K562 (cell line): ENCODE measurements at regions not wholly inside any gene's neighbourhood (a gene's known extent, or its start where the extent isn't known, plus 50 kb on each side); places are given as distances from the start of the nearest gene placed in this dataset.

Experiments
- ATF7 ChIP-seq: fragments of 450-650 bp; IDR thresholded peaks from 2 replicates; pipeline ENCODE4 v1.7.1; 2014; ENCODE audit warnings: mild to moderate bottlenecking, moderate library complexity
- GTF2E2 ChIP-seq: fragments of 200-800 bp; sonication (Bioruptor generic); IDR thresholded peaks from 2 replicates; pipeline ENCODE4 v1.6.1; 2016; ENCODE audit warnings: missing genetic modification characterization, missing compliant biosample characterization
- HNRNPK ChIP-seq: fragments of 200-400 bp; formaldehyde crosslinking; IDR thresholded peaks from one replicate; pipeline ENCODE4 v1.6.1; 2018; ENCODE audit warnings: mild to moderate bottlenecking, low read depth, low read length; ENCODE audit not compliant: poor library complexity, severe bottlenecking
- JUN ChIP-seq, 2 experiments: sonication (generic) in 1 of 2; formaldehyde crosslinking in 1 of 2; IDR thresholded peaks; 2 replicates each; pipeline versions ENCODE4 v1.6.1 to v1.8.0; 2012 to 2022; ENCODE audit warnings: borderline replicate concordance in 2 of 2, mild to moderate bottlenecking in 2 of 2, improper control_type of control experiment in 1 of 2, low read depth in 1 of 2, low read length in 1 of 2, missing genetic modification reagents in 1 of 2
- KLF1 ChIP-seq: fragments of 450-650 bp; IDR thresholded peaks from 2 replicates; pipeline ENCODE4 v1.6.1; 2016; ENCODE audit warnings: missing genetic modification characterization, missing compliant biosample characterization
- MAFK ChIP-seq: IDR thresholded peaks from 2 replicates; pipeline ENCODE4 v1.6.1; 2011; ENCODE audit warnings: low read length, improper control_type of control experiment
- NFYB ChIP-seq: IDR thresholded peaks from 2 replicates; pipeline ENCODE4 v1.6.1; 2011; ENCODE audit warnings: mild to moderate bottlenecking, moderate library complexity; ENCODE audit not compliant: insufficient read length; ENCODE audit errors: extremely low read depth
- POLR2B ChIP-seq: fragments of 450-650 bp; IDR thresholded peaks from 2 replicates; pipeline ENCODE4 v1.6.1; 2018; ENCODE audit warnings: low read depth; ENCODE audit not compliant: partially characterized antibody
- WHSC1 ChIP-seq: IDR thresholded peaks from one replicate; pipeline ENCODE4 v1.6.1; 2012; ENCODE audit warnings: low read length, control low read depth, inconsistent platforms
- TF ChIP-seq, protein P1 (sequence below): sonication (generic); IDR thresholded peaks from 2 replicates; pipeline ENCODE4 v1.6.1; 2016
- TF ChIP-seq, protein P2 (sequence below): sonication (generic); formaldehyde crosslinking; IDR thresholded peaks from 2 replicates; pipeline ENCODE4 v1.9.0; 2022; ENCODE audit warnings: mild to moderate bottlenecking, missing genetic modification reagents
- TF ChIP-seq, protein P3 (sequence below): IDR thresholded peaks from 3 replicates; pipeline ENCODE4 v1.6.1; 2011; ENCODE audit warnings: borderline replicate concordance, mild to moderate bottlenecking, moderate library complexity; ENCODE audit not compliant: insufficient read length; ENCODE audit errors: extremely low read depth
- TF ChIP-seq, protein P4 (sequence below): fragments of 250-450 bp; sonication (Bioruptor Pico); IDR thresholded peaks from 2 replicates; pipeline ENCODE4 v1.8.0; 2021; ENCODE audit warnings: mild to moderate bottlenecking, moderate library complexity
- TF ChIP-seq, protein P5 (sequence below): sonication (generic); formaldehyde crosslinking; IDR thresholded peaks from 2 replicates; pipeline ENCODE4 v1.8.0; 2022; ENCODE audit warnings: missing genetic modification reagents, mild to moderate bottlenecking, moderate library complexity, borderline replicate concordance
- TF ChIP-seq, protein P6 (sequence below): fragments of 450-650 bp; IDR thresholded peaks from 2 replicates; pipeline ENCODE4 v1.7.1; 2018; ENCODE audit warnings: mild to moderate bottlenecking, low read depth; ENCODE audit not compliant: partially characterized antibody

DNA sequence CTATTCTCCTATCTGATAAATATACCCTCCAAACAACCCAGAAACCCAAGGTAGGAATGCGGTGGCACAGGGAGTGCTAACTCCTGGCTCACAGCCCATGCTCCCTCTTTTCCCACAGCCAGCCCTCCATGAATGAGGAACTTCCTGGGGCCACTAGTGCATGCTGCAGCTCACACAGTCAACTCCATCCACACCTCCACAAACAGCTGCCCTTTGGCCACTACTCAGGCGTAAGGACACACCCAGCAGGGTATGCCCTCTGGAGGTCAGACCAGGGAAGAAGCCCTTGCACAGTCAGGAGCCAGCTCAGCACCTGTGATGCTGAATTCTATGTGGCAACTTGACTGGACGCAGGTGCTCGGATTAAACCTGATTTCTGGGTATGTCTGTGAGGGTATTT lies 85.2 kb upstream of the PIK3CG start (continued):
- TF ChIP-seq, protein P1, sequence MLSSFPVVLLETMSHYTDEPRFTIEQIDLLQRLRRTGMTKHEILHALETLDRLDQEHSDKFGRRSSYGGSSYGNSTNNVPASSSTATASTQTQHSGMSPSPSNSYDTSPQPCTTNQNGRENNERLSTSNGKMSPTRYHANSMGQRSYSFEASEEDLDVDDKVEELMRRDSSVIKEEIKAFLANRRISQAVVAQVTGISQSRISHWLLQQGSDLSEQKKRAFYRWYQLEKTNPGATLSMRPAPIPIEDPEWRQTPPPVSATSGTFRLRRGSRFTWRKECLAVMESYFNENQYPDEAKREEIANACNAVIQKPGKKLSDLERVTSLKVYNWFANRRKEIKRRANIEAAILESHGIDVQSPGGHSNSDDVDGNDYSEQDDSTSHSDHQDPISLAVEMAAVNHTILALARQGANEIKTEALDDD: peak; percentile 30; the same call in 1 of the 2 replicates
- TF ChIP-seq JUN (IDR thresholded peaks at IDR 0.05; ENCODE audit: borderline replicate concordance, low read depth, low read length): 0 out of 2 replicates have a peak, but pooled peaks have one; percentile 34
- TF ChIP-seq JUN (CRISPR knock-in tag; IDR thresholded peaks at IDR 0.05; ENCODE audit: borderline replicate concordance): no peak
- TF ChIP-seq, protein P2, sequence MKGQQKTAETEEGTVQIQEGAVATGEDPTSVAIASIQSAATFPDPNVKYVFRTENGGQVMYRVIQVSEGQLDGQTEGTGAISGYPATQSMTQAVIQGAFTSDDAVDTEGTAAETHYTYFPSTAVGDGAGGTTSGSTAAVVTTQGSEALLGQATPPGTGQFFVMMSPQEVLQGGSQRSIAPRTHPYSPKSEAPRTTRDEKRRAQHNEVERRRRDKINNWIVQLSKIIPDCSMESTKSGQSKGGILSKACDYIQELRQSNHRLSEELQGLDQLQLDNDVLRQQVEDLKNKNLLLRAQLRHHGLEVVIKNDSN: no peak
- TF ChIP-seq WHSC1: no peak
- TF ChIP-seq, protein P3, sequence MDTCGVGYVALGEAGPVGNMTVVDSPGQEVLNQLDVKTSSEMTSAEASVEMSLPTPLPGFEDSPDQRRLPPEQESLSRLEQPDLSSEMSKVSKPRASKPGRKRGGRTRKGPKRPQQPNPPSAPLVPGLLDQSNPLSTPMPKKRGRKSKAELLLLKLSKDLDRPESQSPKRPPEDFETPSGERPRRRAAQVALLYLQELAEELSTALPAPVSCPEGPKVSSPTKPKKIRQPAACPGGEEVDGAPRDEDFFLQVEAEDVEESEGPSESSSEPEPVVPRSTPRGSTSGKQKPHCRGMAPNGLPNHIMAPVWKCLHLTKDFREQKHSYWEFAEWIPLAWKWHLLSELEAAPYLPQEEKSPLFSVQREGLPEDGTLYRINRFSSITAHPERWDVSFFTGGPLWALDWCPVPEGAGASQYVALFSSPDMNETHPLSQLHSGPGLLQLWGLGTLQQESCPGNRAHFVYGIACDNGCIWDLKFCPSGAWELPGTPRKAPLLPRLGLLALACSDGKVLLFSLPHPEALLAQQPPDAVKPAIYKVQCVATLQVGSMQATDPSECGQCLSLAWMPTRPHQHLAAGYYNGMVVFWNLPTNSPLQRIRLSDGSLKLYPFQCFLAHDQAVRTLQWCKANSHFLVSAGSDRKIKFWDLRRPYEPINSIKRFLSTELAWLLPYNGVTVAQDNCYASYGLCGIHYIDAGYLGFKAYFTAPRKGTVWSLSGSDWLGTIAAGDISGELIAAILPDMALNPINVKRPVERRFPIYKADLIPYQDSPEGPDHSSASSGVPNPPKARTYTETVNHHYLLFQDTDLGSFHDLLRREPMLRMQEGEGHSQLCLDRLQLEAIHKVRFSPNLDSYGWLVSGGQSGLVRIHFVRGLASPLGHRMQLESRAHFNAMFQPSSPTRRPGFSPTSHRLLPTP: no peak
- TF ChIP-seq MAFK: peak; percentile 38; the same call in 1 of the 2 replicates
- TF ChIP-seq, protein P4, sequence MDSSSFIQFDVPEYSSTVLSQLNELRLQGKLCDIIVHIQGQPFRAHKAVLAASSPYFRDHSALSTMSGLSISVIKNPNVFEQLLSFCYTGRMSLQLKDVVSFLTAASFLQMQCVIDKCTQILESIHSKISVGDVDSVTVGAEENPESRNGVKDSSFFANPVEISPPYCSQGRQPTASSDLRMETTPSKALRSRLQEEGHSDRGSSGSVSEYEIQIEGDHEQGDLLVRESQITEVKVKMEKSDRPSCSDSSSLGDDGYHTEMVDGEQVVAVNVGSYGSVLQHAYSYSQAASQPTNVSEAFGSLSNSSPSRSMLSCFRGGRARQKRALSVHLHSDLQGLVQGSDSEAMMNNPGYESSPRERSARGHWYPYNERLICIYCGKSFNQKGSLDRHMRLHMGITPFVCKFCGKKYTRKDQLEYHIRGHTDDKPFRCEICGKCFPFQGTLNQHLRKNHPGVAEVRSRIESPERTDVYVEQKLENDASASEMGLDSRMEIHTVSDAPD (CRISPR knock-in tag): no peak
- TF ChIP-seq, protein P5, sequence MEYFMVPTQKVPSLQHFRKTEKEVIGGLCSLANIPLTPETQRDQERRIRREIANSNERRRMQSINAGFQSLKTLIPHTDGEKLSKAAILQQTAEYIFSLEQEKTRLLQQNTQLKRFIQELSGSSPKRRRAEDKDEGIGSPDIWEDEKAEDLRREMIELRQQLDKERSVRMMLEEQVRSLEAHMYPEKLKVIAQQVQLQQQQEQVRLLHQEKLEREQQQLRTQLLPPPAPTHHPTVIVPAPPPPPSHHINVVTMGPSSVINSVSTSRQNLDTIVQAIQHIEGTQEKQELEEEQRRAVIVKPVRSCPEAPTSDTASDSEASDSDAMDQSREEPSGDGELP: peak; percentile 87
- TF ChIP-seq HNRNPK: no peak
- no peak for TF ChIP-seq NFYB
- no peak for TF ChIP-seq KLF1 (tag)
- no peak for TF ChIP-seq POLR2B
- TF ChIP-seq, protein P6, sequence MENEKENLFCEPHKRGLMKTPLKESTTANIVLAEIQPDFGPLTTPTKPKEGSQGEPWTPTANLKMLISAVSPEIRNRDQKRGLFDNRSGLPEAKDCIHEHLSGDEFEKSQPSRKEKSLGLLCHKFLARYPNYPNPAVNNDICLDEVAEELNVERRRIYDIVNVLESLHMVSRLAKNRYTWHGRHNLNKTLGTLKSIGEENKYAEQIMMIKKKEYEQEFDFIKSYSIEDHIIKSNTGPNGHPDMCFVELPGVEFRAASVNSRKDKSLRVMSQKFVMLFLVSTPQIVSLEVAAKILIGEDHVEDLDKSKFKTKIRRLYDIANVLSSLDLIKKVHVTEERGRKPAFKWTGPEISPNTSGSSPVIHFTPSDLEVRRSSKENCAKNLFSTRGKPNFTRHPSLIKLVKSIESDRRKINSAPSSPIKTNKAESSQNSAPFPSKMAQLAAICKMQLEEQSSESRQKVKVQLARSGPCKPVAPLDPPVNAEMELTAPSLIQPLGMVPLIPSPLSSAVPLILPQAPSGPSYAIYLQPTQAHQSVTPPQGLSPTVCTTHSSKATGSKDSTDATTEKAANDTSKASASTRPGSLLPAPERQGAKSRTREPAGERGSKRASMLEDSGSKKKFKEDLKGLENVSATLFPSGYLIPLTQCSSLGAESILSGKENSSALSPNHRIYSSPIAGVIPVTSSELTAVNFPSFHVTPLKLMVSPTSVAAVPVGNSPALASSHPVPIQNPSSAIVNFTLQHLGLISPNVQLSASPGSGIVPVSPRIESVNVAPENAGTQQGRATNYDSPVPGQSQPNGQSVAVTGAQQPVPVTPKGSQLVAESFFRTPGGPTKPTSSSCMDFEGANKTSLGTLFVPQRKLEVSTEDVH: peak; percentile 3
- TF ChIP-seq ATF7: 0 out of 2 replicates have a peak, but pooled peaks have one; percentile 18
- no peak for TF ChIP-seq GTF2E2
